Aorta (tissue), 5 donors: ENCODE measurements at regions not wholly inside any gene's neighbourhood (a gene's known extent, or its start where the extent isn't known, plus 50 kb on each side); places are given as distances from the start of the nearest gene placed in this dataset.

Source experiments
- ATAC-seq: fragments of 200-7000 bp; cut with Tn5 transposase; one replicate; pipeline ENCODE4 v1.9.1; 2022; ENCODE audit warnings: moderate library complexity; ENCODE audit not compliant: low FRiP score
- DNase-seq, 2 donors: peaks; one replicate each; pipeline ENCODE4 v3.0.0-alpha.2; 2020
- H3K27ac ChIP-seq, 2 donors: one replicate each; pipeline ENCODE4 v1.5.1; 2013; ENCODE audit warnings: low read length in 2 of 2, mild to moderate bottlenecking in 2 of 2, moderate library complexity in 2 of 2, control low read depth in 1 of 2, inconsistent platforms in 1 of 2, low read depth in 1 of 2
- H3K27me3 ChIP-seq, 2 donors: one replicate each; pipeline ENCODE4 v1.6.1; 2013; ENCODE audit warnings: control low read depth in 1 of 2, low read length in 1 of 2, mild to moderate bottlenecking in 1 of 2, moderate library complexity in 1 of 2; ENCODE audit not compliant: insufficient read depth in 2 of 2, control insufficient read depth in 1 of 2
- H3K36me3 ChIP-seq, 2 donors: one replicate each; pipeline ENCODE4 v1.6.1; 2013; ENCODE audit warnings: control low read depth in 1 of 2, low read length in 1 of 2, mild to moderate bottlenecking in 1 of 2; ENCODE audit not compliant: insufficient read depth in 2 of 2, control insufficient read depth in 1 of 2
- H3K4me1 ChIP-seq, 2 donors: one replicate each; pipeline ENCODE4 v1.6.1; 2013; ENCODE audit warnings: low read length in 2 of 2, control low read depth in 1 of 2, mild to moderate bottlenecking in 1 of 2, moderate library complexity in 1 of 2; ENCODE audit not compliant: insufficient read depth in 2 of 2, control insufficient read depth in 1 of 2
- H3K4me3 ChIP-seq, 2 donors: one replicate each; pipeline ENCODE4 v1.5.1; 2013; ENCODE audit warnings: low read length in 2 of 2, control low read depth in 1 of 2, mild to moderate bottlenecking in 1 of 2
- H3K9me3 ChIP-seq: one replicate; pipeline ENCODE4 v1.6.1; 2013; ENCODE audit warnings: mild to moderate bottlenecking, low read length; ENCODE audit not compliant: control insufficient read depth
- WGBS, 2 donors: extraction: QIAGEN DNeasy Blood & Tissue Kit; methylation state at CpG; one replicate each; pipeline ENCODE4 v1.1.7; 2013; 5-methylcytosine and 5-hydroxymethylcytosine counted together
- intact Hi-C, 2 donors: fragments of 100-400 bp; cut with DNase I; formaldehyde crosslinking; loops; one replicate each; pipeline versions ENCODE4 v1.14.2 to v1.15.0; 2022
- donor health status: healthy with polysubstance abuse.
- donor health status: Bipolar disorder and iron deficiency.
- donor health status: DM: no; HTN: no; CAD: no.
- donor health status: DM: no; HTN: no; CAD: no.
- donor health status: DM: yes; HTN: yes; CAD: no.

DNA sequence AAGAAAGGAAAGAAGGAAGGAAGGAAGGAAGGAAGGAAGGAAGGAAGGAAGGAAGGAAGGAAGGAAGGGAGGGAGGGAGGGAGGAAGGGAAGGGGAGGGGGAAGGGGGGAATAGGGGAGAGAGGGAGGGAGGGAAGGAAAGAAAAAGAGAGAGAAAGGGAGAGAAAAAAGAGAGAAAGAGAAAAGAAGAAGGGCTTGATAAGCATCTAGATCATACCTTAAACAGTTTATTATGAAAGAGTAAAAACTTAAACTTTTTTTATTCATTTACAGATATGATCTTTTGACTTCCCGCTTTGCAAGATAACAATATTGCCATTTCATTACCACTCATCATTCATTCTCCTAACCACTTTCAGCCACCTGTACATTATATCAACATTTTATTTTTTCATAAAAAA is 53.6 kb upstream of the TMEM106B start:
- intact Hi-C loops, result no loop called here
- no peak for ATAC-seq

DNA sequence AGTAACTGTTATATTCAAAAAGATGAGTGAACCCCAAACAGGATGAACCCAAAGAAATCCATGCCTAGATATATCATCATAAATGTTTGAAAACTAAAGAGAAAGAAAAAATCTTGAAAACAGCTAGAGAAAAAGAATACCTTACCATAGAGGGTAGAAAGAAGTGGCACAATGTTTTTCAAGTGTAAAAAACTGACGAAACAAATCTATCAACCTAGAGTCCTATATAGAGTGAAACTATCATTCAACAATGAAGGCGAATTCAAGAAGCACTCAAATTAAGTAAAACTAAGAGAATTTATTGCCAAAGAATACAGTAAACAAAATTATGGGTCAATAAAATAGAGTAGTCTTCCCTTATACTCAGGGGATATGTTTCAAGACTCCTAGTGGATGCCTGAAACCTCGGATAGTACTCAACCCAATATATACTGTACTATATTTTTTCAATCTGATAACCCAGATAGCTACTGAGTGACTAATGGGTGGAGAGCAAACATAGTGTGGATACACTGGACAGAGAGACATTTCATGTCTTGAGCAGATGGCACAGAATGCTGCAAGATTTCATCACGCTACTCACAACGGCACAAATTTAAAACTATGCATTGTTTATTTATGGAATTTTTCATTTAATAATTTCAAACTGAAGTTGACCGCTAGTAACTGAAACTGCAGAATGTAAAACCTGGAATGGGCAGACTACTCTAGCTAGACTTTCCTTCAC is 52.6 kb upstream of the TMEM106B start:
- no peak overlapping the region for H3K4me3 ChIP-seq
- ATAC-seq (no peak), DNase-seq (no peak)
- no peaks in the 10 kb centered on the region for H3K27me3 ChIP-seq
- no peaks in the 10 kb centered on the region for H3K36me3 ChIP-seq
- no peaks in the 10 kb centered on the region for H3K9me3 ChIP-seq
- no peak overlapping the region for H3K27ac ChIP-seq
- WGBS, 2 donors, result 45 to 51% methylated on average over 6 of the region's 6 CpGs
- intact Hi-C loops, result no loop called here
- no peaks in the 10 kb centered on the region for H3K4me1 ChIP-seq

More for the DNA sequence above, 53.6 kb upstream of the TMEM106B start:
- DNase-seq, result no peak
- Histone ChIP-seq H3K9me3 (no peaks in the 10 kb centered on the region), H3K4me1 (no peaks in the 10 kb centered on the region), H3K27me3 (no peaks in the 10 kb centered on the region), H3K4me3 (no peak overlapping the region), H3K36me3 (no peaks in the 10 kb centered on the region), H3K27ac (no peak overlapping the region)
- WGBS, 2 donors, result 40 to 41% methylated on average over 1 of the region's 1 CpG

DNA sequence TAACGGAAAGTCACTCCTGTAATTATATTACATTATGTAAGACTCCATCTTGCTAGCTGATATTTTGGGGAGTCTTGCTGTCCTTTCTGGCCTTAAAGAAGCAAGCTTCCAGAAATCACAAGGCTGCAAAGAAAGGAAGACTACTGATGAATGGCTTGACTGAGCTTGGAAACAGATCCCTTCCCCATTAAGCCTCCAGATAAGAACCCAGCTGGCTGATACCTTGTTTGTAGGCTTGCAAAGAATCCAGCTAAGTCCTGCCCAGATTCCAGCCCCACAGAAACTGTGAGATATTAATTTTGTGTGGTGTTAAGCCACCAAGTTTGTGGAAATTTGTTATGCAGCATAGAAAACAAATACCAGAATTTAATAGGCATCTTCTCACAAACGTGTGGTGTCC is 49.9 kb upstream of the TMEM106B start:
- Histone ChIP-seq H3K27me3 (no peaks in the 10 kb centered on the region), H3K27ac (no peak overlapping the region), H3K9me3 (no peaks in the 10 kb centered on the region), H3K36me3 (no peaks in the 10 kb centered on the region), H3K4me3 (no peak overlapping the region), H3K4me1 (no peaks in the 10 kb centered on the region)
- DNase-seq, result no peak
- intact Hi-C loops, result no loop called here
- ATAC-seq, result no peak
- WGBS, 2 donors, result 17 to 50% methylated on average over 2 of the region's 2 CpGs
